NCI-H2227 treated with DMSO at 0.1 percent for 48 hours (cell line): ENCODE measurements at regions not wholly inside any gene's neighbourhood (a gene's known extent, or its start where the extent isn't known, plus 50 kb on each side); places are given as distances from the start of the nearest gene placed in this dataset.
"Not testable (repeated sequence)": the region's sequence is repeated elsewhere in the genome, so short reads cannot be mapped to it uniquely, and the experiment has no call there.

Source experiments
- DNase-seq: peaks from one replicate; lab custom pipeline; 2025; lab: John Stamatoyannopoulos, UW

GRCh38 chr4:34323549-34324320, 1920.6 kb downstream of the ARAP2 start:
- no peak for DNase-seq

DNA sequence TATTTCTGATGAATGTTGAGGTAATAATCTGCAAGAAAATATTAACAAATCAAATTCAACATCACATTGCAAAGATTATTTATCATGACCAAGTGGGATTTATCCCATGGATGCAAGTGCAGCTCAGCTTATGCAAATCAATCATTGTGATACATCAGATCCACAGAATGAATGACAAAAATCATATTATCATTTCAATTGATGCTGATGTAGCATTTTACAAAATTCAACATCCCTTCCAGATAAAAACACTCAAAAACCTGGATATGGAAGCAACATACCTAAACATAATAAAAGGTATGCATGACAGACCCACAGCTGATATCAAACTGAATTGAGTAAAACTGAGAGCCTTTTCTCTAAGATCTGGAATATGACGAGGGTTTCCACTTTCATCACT, 1915.4 kb downstream of the ARAP2 start:
- DNase-seq, result no peak

DNA sequence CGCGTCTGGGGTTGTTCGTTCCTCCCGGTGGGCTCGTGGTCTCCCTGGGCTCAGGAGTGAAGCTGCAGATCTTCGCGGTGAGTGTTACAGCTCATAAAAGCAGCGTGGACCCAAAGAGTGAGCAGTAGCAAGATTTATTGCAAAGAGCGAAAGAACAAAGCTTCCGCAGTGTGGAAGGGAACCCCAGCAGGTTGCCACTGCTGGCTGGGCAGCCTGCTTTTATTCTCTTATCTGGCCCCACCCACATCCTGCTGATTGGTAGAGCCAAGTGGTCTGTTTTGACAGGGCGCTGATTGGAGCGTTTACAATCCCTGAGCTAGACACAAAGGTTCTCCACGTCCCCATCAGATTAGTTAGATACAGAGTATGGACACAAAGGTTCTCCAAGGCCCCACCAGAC, 1909.2 kb downstream of the ARAP2 start:
- not testable (repeated sequence) for DNase-seq

DNA sequence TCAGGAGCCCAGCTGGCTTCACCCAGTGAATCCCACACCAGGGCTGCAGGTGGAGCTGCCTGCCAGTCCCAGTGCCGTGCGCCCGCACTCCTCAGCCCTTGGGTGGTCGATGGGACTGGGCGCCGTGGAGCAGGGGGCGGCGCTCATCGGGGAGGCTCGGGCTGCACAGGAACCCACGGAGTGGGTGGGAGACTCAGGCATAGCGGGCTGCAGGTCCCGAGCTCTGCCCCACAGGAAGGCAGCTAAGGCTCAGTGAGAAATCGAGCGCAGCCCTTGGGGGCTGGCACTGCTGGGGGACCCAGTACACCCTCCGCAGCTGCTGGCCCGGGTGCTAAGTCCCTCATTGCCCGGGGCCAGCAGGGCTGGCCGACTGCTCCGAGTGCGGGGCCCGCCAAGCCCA, 1908.8 kb downstream of the ARAP2 start:
- not testable (repeated sequence) for DNase-seq

GRCh38 chr4:34362654-34363053, 1881.7 kb downstream of the ARAP2 start:
- DNase-seq, result no peak

- DNase-seq, result no peak
Measured at GRCh38 chr4:34363842-34364241, 1880.5 kb downstream of the ARAP2 start.

DNA sequence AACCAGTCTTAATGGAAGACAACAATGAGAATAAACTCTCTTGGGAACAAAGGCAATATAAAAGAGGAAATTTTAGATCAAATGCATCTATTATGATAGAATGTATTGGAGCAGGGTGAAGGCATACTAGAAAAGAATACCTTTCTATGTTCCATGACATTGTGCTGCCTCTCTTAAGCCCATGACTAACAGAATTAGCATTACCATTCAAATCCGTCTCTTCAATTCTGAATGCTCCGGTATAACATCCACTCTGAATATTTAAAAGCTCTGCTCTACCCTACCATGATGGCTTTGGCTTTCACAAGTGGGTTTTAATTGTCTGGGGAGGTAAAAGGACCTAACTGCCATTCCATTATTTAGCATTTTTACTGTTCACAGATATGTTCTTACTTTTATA, 1878.4 kb downstream of the ARAP2 start:
- DNase-seq, result no peak

GRCh38 chr4:34371676-34372075, 1872.6 kb downstream of the ARAP2 start:
- DNase-seq, result no peak

DNA sequence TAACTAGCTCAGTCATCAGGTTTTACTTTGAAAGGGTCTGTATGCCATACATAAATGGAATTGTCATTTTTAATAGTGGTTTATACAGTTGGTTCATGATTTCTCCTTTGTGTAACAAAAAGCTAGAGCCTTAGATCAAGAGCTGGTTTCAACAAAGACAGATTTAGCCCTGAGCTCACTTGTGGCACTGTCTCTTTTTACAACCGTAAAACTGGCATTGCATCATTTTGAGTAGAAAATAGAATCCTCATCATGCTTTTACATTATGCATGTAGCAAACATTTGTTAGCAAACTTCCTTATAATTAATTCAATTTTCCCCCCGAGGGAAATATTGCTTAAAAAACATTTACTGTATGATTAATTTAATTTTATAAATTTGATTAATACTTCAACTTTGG, 1871.5 kb downstream of the ARAP2 start:
- DNase-seq, result no peak

GRCh38 chr4:34373456-34373855, 1870.9 kb downstream of the ARAP2 start:
- DNase-seq, result no peak

- DNase-seq, result no peak
Measured at GRCh38 chr4:34412233-34412632, 1832.1 kb downstream of the ARAP2 start.

DNA sequence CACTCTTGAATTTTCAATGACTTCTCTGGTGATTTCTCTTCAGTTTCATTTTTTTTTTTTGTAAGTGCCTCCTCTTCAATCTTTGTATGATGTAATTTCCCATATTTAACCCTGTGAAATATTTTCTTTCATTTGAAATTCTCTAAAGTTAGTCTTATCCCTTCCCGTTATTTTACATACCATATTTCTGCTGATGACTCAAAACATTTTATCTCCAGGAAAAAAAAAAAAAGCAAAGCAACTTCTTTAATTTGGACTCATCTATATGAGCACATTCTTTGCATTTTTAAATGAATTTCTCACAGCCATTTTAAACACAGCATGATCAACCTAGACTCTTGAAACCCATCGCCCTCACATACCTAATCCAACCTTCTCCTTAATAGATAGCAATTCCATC, 1831.4 kb downstream of the ARAP2 start:
- no peak for DNase-seq

DNA sequence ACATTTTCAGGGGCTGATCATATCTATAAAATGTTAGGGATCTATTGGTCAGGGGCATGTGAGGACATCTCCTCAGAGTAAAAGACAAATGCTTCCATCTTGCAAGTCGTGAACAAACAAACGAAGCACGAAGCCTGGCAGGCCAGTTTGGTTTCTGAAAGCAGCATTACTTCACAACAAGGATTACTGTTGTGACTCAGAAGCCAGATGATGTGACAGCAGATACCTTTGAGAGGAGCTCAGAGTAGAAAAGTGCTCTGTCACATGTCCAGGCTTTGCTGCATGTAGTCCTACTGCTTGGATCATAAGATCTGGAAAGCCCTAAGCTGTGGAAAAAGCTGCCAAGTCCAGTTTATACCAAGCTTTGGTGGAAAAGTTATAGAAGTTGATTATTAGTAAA, 1827.2 kb downstream of the ARAP2 start:
- no peak for DNase-seq

DNA sequence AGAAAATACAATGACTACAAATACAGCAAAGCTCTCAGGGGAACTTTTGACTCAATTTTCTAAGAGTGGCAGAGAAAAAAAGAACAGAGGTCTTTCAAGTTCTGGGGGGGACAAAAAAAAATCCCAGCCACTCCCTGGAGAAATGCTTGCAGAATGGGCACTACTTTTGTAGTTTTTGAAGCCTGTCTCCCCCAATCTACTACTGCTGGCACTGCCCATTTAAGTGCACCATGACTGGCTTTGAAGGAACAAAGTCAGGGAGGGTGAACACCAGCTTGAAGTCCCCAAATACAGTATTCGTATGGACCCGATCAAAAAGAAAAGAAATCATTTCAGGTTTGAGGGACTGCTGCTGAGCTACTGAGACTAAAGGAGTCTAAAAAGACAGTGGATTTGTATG, 1824.4 kb downstream of the ARAP2 start:
- DNase-seq, result no peak

DNA sequence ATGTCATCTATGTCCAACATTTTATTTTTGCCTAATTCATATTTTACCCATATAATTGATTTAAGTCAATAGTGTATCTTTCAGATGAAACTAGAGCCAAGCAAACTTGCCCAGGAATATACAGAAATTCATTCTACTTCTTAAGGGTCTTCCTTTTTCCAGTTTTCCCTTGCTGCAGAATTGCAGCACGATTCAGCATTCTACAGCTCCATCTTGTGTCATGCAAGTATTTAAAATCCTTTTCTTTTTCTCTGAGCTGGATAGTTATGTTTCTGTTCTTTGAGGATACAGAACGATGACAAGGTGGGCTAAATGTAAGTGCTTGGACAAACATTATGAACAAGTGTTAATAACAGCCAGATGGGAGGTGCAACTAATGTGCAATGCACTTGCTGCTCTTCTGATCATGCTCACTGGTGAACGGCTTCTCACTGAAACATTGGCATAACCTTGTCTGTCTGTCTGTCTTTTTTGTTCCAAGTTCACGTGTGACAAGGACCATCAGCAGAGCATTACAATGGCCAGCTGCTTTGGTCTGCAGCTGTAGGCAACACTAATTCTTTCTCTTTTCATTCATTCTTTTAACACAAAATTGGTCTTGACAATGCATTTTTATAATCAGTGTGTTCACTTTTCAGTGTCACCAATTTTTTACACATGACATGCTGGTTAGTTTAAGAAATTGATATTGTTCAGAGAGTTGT, 1821.7 kb downstream of the ARAP2 start:
- no peak for DNase-seq

DNA sequence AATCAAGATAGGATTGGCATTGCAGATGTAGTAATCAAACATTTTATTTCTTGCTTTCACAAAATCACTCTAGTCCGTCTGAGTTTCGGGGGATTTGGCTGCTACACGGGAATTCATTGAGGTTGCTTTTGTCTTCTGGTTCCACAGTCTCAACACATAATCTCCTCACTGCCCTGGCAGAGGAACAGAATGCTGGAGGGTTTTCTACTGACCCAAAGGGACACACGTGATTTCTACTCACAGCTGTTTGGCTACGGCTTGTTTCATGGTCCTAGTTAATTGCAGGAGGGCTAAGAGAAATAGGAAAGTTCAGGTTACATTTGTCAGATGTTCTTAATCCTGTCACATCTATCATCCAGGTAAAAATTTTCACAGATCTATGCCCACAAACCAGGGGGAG, 1811.6 kb downstream of the ARAP2 start:
- no peak for DNase-seq

DNA sequence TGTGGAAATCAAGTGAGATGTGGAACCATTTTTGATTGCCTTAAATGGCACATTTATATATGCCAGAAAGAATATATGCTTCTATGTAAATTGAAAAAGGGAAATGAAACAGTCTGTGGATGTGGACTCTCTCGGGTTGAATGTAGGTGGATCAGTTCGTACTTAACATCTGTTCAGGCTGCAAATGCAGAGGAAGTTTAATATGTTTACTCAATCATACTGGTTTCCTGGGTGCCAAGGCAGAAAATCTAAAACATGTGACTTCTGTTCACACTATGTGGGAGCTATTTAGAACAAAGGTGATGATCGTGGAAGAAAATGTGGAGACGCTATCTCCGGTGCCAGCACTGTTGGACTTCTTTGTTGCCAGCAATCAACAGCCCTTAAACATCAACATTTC, 1809.9 kb downstream of the ARAP2 start:
- not testable (repeated sequence) for DNase-seq

DNA sequence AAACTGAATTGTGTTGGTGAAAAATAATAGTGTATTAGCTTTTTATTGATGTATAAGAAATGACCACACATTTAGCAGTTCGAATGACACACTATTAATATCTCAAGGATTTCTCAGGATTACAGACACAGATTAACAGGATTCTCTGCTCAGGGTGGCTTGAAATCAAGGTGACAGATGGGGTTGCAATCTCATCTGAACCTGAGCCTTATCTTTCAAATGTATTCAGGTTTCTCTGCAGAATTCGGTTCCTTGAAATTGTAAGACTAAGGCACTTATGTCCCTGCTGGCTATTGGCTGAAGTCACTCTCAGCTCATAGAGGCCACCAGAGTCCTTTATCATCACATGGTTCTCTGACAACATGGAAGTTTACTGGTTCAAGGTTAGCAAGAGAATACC, 1780.1 kb downstream of the ARAP2 start:
- no peak for DNase-seq

- no peak for DNase-seq
Measured at GRCh38 chr4:34466411-34466810, 1777.9 kb downstream of the ARAP2 start.

DNA sequence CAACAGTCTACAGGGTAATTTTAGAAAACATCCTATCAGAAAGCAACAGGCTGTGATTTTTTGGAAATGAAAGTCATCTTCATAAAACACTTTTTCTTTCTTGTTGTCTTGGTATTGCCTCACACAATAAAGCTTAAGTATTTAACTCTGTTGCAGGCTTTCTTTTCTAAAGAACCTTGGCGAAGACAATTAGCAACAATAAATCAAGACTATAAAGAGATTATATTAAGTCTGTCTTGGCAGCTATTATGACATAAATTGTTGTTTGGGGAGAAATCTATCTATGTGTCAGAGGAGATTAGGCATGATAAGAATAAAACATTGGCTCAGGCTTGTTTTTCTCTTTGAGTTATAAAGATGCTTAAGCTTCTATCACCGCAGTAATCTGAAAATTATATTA, 1774.8 kb downstream of the ARAP2 start:
- no peak for DNase-seq

DNA sequence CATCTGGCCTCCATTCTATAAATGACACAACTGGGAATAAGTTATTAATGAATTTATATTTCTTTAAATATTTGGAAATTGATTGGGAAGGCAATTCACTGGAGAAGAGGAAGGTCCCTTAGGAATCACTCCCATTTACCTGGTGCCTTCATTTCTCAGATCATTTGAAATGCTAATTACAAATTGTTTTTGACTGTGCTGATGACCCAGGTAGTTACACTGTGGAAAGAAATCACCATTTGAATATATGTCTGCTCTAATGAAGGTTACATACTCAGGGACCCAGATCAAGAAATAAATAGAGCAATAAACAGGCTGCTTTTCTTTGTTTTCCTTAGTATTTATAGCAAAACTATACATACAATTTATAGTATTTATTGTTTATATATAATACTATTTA, 1759.1 kb downstream of the ARAP2 start:
- no peak for DNase-seq

GRCh38 chr4:34486461-34487363, 1757.6 kb downstream of the ARAP2 start:
- DNase-seq, result no peak

DNA sequence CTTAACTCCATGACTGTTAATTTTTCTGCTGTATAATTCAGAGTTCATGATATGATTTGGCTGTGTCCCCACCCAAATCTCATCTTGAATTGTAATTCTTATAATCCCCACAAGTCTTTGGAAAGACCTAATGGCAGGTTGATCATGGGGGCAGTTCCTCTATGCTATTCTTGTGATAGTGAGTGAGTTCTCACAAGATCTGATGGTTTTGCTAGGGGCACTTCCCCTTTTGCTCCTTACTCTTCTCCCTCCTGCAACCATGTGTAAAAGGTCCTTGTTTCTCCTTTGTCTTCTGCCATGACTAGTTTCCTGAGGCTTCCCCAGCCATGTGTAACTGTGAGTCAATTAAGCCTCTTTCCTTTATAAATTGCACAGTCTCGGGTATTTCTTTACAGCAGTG, 1751.9 kb downstream of the ARAP2 start:
- no peak for DNase-seq
